Kidney glomerular epithelial cell (primary cell): ENCODE measurements at regions not wholly inside any gene's neighbourhood (a gene's known extent, or its start where the extent isn't known, plus 50 kb on each side); places are given as distances from the start of the nearest gene placed in this dataset.

Experiments used
- DNase-seq: peaks from one replicate; lab custom pipeline; 2025; lab: John Stamatoyannopoulos, UW

DNA sequence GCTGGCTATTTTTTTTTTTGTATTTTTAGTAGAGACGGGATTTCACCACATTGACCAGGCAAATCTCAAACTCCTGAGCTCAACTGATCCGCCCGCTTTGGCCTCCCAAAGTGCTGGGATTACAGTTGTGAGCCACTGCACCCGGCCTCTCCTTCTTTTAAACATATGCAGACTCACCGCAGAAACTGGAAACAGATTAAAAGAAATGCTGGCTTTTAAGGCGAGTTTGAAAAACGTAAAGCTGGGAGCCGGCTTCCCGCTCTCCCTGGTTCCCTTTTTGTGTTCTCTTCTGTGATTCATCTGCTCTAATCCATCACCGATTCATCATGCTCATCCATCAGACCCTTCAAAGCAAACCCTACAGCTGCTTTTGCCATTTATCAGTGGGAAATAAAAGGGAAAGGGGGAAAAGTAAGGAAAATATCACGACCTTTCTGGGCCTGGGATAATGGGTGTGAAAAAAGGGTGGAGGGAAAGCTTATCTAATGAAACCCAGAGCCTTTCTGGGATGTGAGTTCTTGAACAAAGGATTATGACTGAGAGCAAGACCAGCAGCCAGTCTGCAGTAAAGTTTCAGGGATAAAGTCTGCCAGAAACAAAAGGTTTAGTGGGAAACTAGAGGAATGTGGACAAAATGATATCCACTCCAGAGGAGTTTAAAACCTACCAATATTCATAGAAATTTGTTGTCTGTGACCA lies 92.3 kb upstream of the LRIG1 start:
- no peak for DNase-seq

DNA sequence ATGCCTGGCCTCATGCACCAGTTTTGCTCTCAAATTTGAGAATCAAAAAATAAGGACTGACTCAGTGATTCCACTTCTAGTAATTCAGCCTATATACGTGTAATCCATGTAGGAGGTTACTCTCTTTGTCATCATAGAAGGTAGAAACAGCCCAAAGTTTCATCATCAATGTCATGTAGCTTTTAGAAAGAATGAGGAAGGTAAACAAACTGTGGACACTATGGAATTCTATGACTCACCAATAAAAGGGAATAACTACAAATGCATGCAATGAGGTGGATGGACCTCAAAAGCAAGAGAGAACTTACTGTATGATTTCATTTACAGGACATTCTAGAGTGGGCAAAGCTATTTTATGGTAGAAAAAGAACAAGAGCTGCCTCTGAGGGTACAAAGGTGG lies 93.2 kb upstream of the LRIG1 start:
- peak; percentile 81 for DNase-seq

DNA sequence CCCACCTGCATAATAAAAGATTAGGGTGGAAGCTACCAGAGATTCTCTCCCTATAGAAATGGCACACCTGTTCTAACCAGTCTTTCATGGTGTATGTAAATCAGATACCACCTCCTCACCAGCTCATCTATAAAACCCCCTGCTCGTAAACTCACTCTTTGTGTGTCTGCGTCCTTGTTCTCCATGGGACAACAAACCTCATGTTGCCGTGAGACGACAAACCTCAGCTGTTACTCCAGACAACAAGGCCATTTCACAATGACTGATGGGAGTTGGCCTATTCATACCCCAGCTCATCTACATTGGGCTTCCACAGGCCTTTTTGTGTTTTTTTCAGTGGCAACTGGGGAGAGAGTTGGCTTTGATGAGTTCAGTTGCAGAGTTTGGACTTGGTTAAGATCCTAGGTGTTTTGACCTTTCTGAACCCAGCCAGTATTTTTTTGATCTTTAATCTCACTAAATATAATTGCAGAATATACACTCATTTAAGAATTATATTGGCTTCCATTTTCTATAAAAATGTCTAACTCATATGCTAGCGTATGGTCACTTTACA lies 96.6 kb upstream of the LRIG1 start:
- DNase-seq = no peak

DNA sequence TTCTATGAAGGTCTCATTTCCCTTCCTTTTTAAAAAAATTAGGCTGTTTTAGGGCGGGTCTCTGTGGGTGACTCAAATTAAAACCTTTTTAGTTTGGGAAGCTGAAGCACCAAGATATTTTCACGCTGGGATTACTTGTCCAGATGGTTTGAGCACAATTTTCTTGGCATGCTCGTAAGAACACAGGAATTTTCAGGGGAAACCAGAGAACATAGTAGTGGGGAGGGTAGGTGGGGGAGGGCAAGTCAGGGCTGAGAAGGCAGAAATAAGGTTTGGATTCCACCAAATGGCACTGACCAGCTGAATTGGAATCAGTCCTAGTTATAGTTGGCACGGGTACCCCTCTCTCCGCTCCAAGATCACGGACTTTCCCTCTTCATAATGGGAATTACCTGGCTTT lies 97.3 kb upstream of the LRIG1 start:
- no peak for DNase-seq

DNA sequence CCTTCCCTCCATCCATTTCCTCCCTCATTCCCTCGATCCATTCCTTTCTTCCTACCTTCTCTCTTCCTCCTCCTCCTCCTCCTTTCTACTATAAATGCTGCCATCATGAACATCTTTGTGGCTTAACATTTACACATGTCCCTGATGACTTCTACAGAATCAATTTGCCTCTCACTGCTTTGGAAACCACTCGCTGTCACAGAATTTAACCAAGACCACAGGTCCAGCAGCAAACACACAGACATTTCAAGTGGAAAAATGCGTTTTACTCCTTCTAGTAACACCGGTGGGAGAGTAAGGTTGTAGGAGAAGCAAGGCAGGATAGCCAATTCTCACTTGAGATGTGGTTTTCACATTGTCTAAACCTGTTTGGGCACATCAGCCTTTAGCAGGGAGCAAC lies 101.4 kb upstream of the LRIG1 start:
- no peak for DNase-seq

DNA sequence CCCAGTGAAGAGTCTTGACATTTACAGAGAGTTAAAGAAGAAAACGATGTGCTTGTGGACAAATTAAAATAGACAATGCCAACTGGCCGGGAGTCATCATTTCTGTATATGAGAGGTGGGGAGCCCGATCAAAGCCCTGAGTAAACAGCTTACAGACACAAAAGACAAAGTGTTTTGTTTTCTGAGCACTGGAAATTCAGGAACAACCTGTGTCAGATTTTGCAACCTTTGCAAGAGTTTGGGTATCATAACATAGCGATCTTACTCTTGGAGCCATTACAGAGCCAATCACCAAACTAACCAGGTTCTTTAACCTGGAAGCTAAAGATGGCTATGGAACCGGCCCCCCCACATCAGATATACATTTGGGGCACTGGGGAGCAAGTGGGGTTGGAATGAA lies 101.9 kb upstream of the LRIG1 start:
- no peak for DNase-seq

DNA sequence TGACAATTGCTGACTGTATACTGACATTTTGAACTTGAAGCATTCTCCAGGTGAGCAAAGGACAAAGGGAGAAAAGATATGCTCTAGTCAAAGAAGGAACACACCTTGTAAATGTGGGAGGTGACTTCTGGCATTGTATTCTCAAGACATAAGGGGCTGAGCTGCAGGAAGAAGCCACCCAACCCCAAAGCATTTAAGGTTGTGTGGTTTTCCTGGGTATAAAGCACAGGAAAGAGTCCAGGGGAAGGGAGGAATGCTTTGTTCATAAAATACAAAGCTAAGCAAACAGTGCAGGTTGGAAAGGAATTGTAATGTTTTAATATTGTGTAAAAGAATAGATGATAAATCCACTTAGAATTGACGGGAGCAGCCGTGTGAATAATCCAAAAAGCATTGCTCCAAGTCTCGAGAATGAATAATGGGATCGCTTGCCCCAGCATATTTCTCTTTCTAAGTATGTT lies 102.4 kb upstream of the LRIG1 start:
- peak; percentile 52 for DNase-seq

DNA sequence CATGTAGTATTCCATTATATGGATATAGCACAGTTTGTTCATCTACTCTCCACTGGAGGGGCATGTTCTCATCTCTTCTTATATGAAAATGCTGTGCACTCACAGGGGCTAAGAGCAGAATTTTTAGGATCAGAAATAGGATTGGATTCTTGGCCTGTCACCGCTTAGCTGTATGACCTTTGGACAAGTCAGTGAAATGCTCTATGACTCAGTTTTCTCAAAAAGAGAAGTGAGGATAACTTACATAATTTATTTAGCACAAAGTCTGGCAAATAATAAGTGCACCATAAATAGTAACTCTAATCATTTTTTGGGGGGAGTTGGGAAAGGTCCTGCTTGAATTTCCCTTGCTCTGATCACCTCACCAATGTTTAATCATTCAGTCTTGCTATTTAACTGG lies 103.7 kb upstream of the LRIG1 start:
- no peak for DNase-seq

DNA sequence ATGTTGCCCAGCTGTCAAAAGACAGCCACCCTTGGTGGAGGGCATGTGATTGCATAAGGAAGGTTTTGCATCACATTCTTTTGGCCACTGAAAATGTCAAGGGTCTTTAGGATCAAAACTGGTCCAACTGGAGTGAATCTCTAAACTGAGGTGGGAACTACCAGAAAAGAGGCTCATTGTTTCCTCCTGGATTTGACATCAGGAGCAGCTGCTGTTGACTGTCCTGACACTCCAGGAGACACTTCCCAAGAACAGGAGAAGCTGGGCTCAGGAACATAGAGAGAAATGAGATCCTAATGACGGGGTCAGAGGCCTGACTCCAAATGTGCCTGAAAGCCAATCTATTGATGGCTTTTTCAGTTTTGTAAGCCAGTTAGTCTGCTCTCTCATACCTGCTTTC lies 105.3 kb upstream of the LRIG1 start:
- no peak for DNase-seq

DNA sequence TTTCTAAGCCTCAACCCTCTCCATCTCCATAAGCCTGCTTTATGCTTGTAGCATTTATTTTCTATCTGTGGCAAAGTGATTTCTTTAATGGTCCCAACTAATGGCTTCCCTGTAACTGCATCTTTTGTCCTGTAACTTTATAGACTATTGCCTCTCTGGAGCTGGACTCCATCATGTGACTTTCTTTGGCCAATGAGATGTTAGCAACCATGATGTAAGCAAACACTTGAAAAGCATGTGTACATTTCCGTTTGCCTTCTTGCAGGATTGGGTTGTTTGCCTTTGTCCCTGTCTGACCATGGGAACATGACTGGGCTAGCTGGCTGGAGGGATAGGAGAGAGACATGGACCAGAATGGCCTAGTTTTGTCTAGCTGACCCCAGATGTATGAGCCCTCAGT lies 106.0 kb upstream of the LRIG1 start:
- DNase-seq = no peak

DNA sequence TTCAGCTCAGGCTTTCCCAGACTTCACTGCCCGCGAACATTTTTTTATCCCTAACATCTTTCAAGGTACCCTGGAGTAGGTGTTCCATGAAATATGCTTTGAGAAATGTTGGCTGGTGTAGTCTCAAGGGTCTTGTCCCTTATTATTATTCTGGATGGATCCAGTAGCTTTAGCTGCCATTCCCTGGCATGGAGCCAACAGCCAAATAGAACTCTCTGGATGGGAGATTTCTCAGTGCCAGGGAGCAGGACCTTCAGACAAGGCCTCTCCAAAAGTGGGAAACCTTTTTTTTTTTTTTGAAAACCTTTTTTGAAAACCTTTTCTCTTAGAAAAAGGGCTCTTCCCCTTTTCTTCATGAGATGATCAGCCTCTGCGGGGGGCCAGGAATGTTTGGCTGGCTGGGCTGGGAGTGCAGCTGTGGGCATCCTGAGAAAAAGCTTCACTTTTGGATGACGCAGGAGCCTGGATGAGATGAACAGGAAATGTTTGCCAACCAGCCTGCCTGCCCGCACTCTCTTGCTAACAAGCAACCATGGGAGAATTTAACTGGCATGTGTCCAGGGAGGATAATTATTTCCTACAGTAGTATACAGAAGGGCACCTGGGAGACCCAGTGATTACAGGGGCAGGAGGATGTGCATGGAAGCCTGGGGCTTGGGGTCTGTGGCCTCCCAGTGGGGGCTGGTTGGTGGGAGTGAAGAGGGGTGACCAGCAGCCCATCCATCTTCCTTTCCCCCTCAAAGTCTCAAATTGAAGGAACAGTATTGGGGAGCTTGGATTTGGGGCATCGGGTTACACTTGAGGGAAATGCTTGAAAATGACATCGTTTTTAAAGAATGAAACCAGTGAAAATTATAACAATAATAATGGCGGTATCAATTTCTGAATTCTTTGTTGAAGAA lies 109.1 kb upstream of the LRIG1 start:
- peak; percentile 79 for DNase-seq

DNA sequence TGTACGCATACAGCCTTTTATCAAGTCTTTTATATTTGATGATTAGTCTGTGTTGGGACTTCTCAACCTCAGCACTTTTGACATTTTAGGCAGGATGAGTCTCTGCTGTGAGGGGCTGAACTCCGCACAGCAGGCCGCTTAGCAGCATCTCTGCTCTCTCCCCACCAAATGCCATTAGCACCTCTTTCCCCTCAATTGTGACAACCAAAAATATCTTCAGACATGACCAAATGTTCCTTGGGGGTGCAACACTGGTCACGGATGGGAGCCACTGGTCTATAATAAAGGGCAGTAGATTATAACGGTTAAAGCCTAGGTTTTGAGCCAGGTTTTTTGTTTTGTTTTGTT lies 109.7 kb upstream of the LRIG1 start:
- no peak for DNase-seq

DNA sequence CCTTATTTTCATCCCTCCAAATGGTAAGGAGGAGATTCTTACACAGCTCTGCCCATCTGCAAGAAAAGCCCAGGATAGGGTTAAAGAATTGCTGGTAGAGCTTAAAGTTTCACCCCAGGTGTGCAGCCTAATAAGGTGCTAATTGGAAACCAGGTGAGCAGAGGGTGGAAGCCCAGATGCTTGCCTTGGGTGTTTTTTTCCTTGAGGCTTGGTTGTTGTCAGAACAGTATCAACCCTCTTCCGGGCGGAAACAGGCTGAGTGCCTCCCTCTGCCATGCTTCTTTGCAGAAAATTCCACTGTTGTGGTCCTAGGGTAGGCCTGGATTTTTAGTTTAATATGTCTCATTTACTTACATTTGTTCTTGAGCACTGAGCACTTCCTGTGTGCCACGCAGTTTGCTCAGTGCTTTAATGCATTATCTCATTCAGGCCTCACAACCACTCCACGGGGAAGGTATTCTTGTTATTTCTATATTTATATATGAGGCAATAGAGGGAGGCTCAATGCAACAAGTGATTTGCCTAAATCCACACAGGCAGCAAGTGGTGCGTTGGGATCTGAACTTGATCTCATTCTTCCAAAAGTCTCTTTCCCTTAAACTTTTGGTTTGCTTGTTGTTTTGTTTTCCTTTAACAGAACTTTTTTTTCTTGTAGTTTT lies 115.0 kb upstream of the LRIG1 start:
- no peak for DNase-seq

DNA sequence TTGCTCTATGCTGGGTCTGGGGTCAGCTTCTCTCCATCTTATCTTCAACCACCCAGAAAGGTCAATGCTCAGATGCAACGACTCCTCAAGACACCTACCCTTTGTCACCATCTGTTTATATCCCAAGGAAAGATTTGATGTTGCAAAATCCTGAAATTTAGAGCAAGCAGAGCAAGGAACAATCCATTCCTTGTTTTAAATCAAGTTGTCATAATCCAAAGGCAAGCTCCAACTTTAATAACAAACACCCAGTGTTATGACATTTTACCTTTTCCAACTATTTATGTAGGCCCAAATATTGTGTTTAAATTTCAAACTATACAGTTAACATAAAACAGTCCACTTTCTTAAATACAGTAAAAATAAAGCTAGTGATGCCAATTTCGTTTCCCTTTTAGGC lies 116.5 kb upstream of the LRIG1 start:
- DNase-seq = no peak

DNA sequence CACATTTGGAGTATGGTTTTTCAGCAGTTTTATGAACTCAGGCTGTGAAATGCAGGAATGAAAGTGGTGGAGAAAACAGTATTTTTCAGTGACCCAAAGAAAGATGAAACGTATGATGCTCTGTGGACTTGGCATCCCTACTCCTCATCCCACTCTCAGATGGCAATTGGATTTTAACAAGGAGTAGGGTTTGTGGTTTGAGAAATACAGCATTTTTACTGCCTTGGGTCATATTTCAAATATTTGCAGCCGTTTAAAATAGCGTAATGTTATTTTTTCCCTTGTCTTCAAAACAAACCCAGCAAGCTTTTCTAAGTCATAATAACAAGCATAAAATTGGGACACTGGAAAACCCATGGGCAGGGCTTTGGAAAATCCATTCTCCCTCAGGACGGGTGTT lies 117.2 kb upstream of the LRIG1 start:
- DNase-seq = peak; percentile 40

DNA sequence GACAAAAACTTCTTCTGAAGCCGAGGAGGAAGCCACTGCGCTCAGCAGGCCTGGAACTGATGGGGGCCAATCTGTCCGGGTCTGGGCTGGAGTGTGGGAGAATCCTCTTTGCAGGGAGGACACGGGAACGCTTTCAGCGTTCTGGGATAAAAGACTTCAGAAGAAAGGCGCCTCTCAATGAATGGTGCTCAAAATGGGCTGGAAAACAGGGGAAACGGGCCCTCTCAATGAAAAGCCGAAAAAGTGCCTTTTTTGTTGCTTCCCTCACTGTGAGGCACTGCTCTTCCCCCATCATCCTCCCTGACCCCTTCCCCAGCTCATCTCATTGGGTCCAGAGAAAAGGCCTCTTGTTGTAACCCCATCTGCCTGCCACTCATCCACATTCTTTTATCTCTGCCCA lies 119.5 kb upstream of the LRIG1 start:
- DNase-seq = no peak

DNA sequence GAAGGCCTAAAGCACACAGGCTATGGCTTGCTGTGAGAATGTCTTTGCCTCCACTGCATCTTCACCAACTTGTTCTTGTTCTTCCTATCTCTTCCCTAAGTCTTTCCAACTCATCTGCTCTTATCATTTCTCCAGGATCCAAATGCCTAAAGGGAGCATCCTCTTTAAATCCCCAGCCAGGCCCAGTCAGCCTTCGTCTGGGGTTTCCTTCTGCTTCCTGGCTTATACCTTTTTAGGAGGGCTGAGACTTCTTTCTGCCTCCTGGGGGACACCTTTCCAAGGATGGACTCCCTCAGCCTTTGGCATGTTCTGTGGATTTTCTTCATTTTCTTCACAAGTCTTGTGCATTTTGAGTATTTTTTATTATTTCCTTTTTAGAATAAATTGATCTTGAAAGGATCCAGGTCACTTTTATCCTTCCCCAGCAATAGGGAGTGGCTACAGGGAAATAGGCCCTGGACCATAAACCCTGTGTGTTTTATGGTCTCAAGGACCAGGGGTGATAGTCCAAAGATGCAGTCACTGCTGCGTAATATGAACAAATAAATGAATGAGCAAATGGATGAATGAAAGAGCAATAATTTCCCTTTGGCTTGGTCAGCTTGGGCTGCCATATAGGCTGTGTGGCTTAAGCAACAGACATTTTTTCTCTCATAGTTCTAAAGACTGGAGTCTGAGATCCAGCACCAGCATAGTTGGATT lies 122.1 kb upstream of the LRIG1 start:
- DNase-seq = no peak

DNA sequence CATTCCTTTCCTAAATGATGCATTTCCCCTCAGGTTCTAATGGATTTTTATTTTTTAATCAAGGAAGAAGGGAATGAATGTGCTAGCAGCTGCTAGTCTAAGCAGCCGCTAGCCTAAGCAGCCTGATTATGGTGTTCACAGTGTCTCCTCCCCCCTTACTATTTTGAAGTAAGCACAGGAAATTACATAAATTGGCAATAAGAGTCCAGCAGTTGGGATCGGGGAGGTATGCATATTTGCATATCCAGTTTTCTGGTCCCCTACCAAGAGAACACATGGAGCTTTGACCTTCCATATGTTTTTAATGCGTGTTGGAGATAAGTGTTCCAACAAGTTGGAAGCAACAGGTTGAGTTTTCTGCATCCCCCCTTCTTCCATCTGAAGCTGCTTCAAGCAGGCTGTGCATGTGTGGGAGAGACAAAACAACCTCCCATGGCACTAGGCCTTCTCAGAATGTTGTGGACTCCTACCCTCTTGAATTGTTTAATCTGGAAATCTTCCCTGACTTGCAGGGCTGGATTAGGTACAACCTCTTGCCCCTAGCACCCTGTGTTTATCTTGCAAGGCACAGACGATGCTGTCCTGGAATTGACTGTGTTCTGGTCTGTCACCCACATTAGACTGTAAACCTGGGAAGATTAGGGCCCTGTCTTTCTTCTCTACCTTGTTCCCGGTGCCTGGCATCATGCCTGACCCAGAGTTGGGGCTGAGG lies 124.8 kb upstream of the LRIG1 start:
- no peak for DNase-seq

DNA sequence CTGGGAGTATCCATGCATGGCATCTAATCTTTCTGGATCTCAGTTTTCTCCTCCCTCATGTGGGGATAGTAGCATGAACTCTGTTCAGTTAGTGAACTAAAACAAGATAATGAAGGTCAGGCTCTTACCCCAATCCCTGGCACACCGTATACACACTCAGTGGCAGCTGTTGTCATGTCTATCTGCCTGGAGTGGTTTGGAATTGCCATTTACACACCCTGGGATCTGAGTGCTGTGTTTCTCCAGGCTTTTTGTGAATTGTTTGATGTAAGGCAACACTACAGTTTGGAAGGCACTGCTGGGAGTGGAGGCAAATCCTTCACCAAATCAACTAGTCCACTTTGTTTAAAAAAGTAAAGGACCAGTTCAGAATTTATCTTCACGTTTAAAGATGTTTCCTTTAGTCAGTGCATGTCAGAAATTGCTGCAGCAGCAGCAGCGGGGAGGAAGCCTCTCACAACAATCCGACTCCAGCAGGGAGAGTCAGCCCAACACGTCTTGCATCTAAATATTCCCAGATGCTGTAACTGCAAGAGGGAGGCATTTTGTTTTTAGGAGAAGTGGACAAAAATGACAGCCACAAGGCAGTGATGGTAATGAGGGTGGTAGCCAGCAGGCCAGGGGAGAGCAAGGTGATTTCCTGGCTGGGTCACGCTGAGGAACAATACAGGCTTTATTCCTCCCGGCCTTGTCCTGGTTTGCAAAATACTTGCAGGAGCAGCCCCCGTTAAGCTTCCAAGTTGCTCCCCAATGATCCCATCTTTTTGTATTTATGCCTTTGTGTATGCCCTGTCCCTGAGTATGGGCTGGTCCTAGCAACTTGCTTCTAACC lies 128.5 kb upstream of the LRIG1 start:
- no peak for DNase-seq

DNA sequence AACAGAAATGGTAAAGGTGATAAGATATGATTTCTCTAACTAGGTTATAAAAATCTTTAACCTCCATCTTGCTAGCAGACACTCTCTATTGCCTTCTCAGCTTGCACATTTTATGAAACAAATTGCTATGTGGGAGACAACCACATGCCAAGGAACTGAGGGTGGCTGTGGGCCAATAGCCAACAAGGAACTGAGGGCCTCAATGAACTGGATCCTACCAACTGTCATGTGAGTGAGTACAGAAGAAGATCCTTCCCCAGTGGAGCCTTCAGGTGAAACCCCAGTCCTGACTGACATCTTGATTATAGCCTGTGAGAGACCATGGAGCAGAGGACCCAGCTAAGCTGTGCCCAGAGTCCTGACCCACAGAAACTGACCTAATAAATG lies 129.2 kb upstream of the LRIG1 start:
- DNase-seq = no peak
